ENCODE measurements at regions not wholly inside any gene's neighbourhood (a gene's known extent, or its start where the extent isn't known, plus 50 kb on each side); places are given as distances from the start of the nearest gene placed in this dataset.

DNA sequence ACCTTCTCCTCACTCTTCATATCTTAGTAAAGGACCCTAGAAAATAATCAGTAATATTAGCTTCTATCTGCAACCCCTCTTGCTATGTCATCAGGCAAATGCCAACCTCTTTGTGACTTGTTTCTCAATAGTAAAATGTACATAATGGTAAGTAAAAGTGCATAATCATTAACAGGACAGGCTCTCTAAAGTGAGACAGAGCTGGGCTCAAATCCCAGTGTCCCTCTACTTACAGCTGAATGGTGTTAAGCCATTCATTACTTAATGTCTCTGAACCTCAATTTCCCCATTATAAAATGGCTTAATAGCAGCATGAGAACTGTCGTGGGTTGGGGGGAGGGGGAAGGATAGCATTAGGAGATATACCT is 62.6 kb upstream of the ATP11B start:
- Histone ChIP-seq H4K5ac (ENCODE audit: low read depth, low read length) (no peak overlapping the region), H3K4me3 (ENCODE audit: insufficient read depth, low read depth, low read length) (no peak overlapping the region), H2BK5ac (ENCODE audit: low read depth, low read length, poor library complexity, severe bottlenecking) (no peak overlapping the region), H2BK20ac (ENCODE audit: low read depth, low read length) (no peak overlapping the region), H3K9ac (ENCODE audit: low read depth, low read length) (no peak overlapping the region), H4K20me1 (ENCODE audit: insufficient read depth, low read length) (no peaks in the 10 kb centered on the region), H3K56ac (ENCODE audit: extremely low read depth, insufficient read depth, low read length) (no peak overlapping the region), H3K4ac (ENCODE audit: low read depth, low read length) (no peak overlapping the region), H3K18ac (ENCODE audit: low read depth, low read length) (no peak overlapping the region), H2AK9ac (replicated peaks; ENCODE audit: low read depth, low read length, poor library complexity) (no peak overlapping the region), H2BK120ac (ENCODE audit: low read depth, low read length) (no peak overlapping the region), H3K27ac (ENCODE audit: insufficient read depth, low read length) (no peak overlapping the region), H3K9me1 (ENCODE audit: insufficient read depth, low read length) (no peaks in the 10 kb centered on the region), H3K4me1 (ENCODE audit: control insufficient read depth, insufficient read depth, low read length) (no peaks in the 10 kb centered on the region), H3K23ac (ENCODE audit: low read depth, low read length) (no peak overlapping the region), H2AK5ac (ENCODE audit: low read depth, low read length) (no peak overlapping the region), H3K9me3 (ENCODE audit: control insufficient read depth, insufficient read depth, low read length) (no peaks in the 10 kb centered on the region), H3K79me1 (ENCODE audit: low read depth in 1 of 2, low read length in 2 of 2) (no peaks in the 10 kb centered on the region), H4K91ac (ENCODE audit: insufficient read depth, low read depth, low read length) (no peak overlapping the region), H4K8ac (ENCODE audit: low read depth in 2 of 2, low read length in 2 of 2) (no peak overlapping the region), H3K4me2 (ENCODE audit: low read depth, low read length) (no peak overlapping the region), H3K27me3 (ENCODE audit: control insufficient read depth, insufficient read depth, low read length) (peaks cover 8% of the 10 kb centered on the region), H2AFZ (replicated peaks; ENCODE audit: low read length, poor library complexity) (no peak overlapping the region), H3K14ac (replicated peaks; ENCODE audit: low read depth, low read length) (no peak overlapping the region), H3K36me3 (ENCODE audit: control insufficient read depth, insufficient read depth, low read length) (no peaks in the 10 kb centered on the region), H2BK15ac (ENCODE audit: low read depth, low read length) (no peak overlapping the region)
- no peak for TF ChIP-seq RFX5 (IDR thresholded peaks at IDR 0.05; ENCODE audit: low read depth, low read length)
- no peak for TF ChIP-seq MXI1 (IDR thresholded peaks at IDR 0.05; ENCODE audit: borderline replicate concordance, low read depth, low read length)
- no peak for TF ChIP-seq BHLHE40 (IDR thresholded peaks at IDR 0.05; ENCODE audit: low read depth, low read length)
- TF ChIP-seq MAZ (IDR thresholded peaks at IDR 0.05; ENCODE audit: borderline replicate concordance, low read depth, low read length) = no peak
- no peak for TF ChIP-seq POLR2A (IDR thresholded peaks at IDR 0.05; ENCODE audit: low read depth, low read length)
- TF ChIP-seq, protein P1, sequence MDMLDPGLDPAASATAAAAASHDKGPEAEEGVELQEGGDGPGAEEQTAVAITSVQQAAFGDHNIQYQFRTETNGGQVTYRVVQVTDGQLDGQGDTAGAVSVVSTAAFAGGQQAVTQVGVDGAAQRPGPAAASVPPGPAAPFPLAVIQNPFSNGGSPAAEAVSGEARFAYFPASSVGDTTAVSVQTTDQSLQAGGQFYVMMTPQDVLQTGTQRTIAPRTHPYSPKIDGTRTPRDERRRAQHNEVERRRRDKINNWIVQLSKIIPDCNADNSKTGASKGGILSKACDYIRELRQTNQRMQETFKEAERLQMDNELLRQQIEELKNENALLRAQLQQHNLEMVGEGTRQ (IDR thresholded peaks at IDR 0.05; ENCODE audit: low read depth, low read length) = no peak
- TF ChIP-seq CEBPB (IDR thresholded peaks at IDR 0.05; ENCODE audit: low read depth, low read length) = no peak
- no peak for TF ChIP-seq RCOR1 (IDR thresholded peaks at IDR 0.05; ENCODE audit: insufficient replicate concordance, low read length)
- no peak for TF ChIP-seq RAD21 (IDR thresholded peaks at IDR 0.05; ENCODE audit: low read length)
- no peak for TF ChIP-seq NFE2L2 (IDR thresholded peaks at IDR 0.05; ENCODE audit: low read depth, low read length)
- no peak for TF ChIP-seq FOS (IDR thresholded peaks at IDR 0.05; ENCODE audit: low read depth, low read length)
- TF ChIP-seq, protein P2, sequence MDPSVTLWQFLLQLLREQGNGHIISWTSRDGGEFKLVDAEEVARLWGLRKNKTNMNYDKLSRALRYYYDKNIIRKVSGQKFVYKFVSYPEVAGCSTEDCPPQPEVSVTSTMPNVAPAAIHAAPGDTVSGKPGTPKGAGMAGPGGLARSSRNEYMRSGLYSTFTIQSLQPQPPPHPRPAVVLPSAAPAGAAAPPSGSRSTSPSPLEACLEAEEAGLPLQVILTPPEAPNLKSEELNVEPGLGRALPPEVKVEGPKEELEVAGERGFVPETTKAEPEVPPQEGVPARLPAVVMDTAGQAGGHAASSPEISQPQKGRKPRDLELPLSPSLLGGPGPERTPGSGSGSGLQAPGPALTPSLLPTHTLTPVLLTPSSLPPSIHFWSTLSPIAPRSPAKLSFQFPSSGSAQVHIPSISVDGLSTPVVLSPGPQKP (IDR thresholded peaks at IDR 0.05; ENCODE audit: borderline replicate concordance, low read depth, low read length) = no peak
- DNase-seq = no peak
- in situ Hi-C loops (cut with MboI; ENCODE audit: low sequenced_read_pairs) (no loop called here), intact Hi-C loops (cut with micrococcal nuclease) (no loop called here), dilution Hi-C loops (cut with HindIII; ENCODE audit: low sequenced_read_pairs, unreplicated experiment) (no loop called here)
- no peak for ATAC-seq (ENCODE audit: low read depth)
- POLR2A ChIA-PET (ENCODE audit: unreplicated experiment) = no interaction called here
- CTCF ChIA-PET = no interaction called here
- no CpG with 5 or more reads among the region's 1 CpG for WGBS, 2 experiments (ENCODE audit: extremely low coverage in 2 of 2, insufficient read length in 1 of 2)
- BruUV-seq (replicated peaks) = no TSS peak
